Fibroblast of villous mesenchyme (primary cell): ENCODE measurements at regions not wholly inside any gene's neighbourhood (a gene's known extent, or its start where the extent isn't known, plus 50 kb on each side); places are given as distances from the start of the nearest gene placed in this dataset.
A peak's percentile ranks its signal among the peaks of the same experiment; 100 is the strongest.
"Not testable (repeated sequence)": the region's sequence is repeated elsewhere in the genome, so short reads cannot be mapped to it uniquely, and the experiment has no call there.

Experiments
- DNase-seq: peaks from one replicate; pipeline ENCODE4 v3.0.0-alpha.2; 2010; ENCODE audit warnings: low read depth
- H3K4me3 ChIP-seq: 2 replicates; pipeline ENCODE4 v1.5.1; 2011; ENCODE audit warnings: low read depth, mild to moderate bottlenecking, low read length
- CTCF ChIP-seq: IDR thresholded peaks from 2 replicates; pipeline ENCODE4 v1.5.1; 2012; ENCODE audit warnings: low read depth, mild to moderate bottlenecking, low read length; ENCODE audit not compliant: insufficient read depth

GRCh38 chr16:88192601-88193000 is 190.2 kb upstream of the ZNF469 start:
- DNase-seq: no peak
- TF ChIP-seq CTCF: no peak
- H3K4me3 ChIP-seq: no peak overlapping the region

- peak; percentile 76 for DNase-seq
- TF ChIP-seq CTCF: peak; percentile 56
- not testable (repeated sequence) for H3K4me3 ChIP-seq
Observed at GRCh38 chr16:88193706-88194396, 188.9 kb upstream of the ZNF469 start.

GRCh38 chr16:88194397-88195268 is 188.1 kb upstream of the ZNF469 start:
- H3K4me3 ChIP-seq: no peak overlapping the region
- DNase-seq: peak; percentile 77
- TF ChIP-seq CTCF: no peak

- no peak for TF ChIP-seq CTCF
- no peak overlapping the region for H3K4me3 ChIP-seq
- no peak for DNase-seq
Observed at GRCh38 chr16:88195269-88195705, 187.5 kb upstream of the ZNF469 start.

- DNase-seq: no peak
Observed at GRCh38 chr16:88195911-88196465, 186.8 kb upstream of the ZNF469 start.

More at GRCh38 chr16:88195911-88196465, 186.8 kb upstream of the ZNF469 start:
- no peak for TF ChIP-seq CTCF
- no peak overlapping the region for H3K4me3 ChIP-seq
